H9 (cell line): ENCODE measurements at regions not wholly inside any gene's neighbourhood (a gene's known extent, or its start where the extent isn't known, plus 50 kb on each side); places are given as distances from the start of the nearest gene placed in this dataset.

Source experiments
- DNase-seq: peaks from one replicate; pipeline ENCODE4 v3.0.0-alpha.2; 2017
- H2AFZ ChIP-seq: one replicate; pipeline ENCODE4 v1.6.1; 2013; ENCODE audit warnings: mild to moderate bottlenecking, low read length, control low read depth, moderate library complexity
- H2AK5ac ChIP-seq: 2 replicates; pipeline ENCODE4 v1.6.1; 2013; ENCODE audit warnings: low read length, control low read depth, mixed read lengths; ENCODE audit not compliant: insufficient read length
- H2BK120ac ChIP-seq: one replicate; pipeline ENCODE4 v1.6.1; 2013; ENCODE audit warnings: low read depth, mild to moderate bottlenecking, low read length, control low read depth, inconsistent platforms; ENCODE audit not compliant: poor library complexity, severe bottlenecking
- H2BK12ac ChIP-seq: 2 replicates; pipeline ENCODE4 v1.6.1; 2013; ENCODE audit warnings: low read length, control low read depth, mixed read lengths, low read depth; ENCODE audit not compliant: insufficient read length
- H2BK15ac ChIP-seq: 2 replicates; pipeline ENCODE4 v1.6.1; 2013; ENCODE audit warnings: low read depth, low read length, control low read depth
- H2BK20ac ChIP-seq: one replicate; pipeline ENCODE4 v1.6.1; 2013; ENCODE audit warnings: low read depth, mild to moderate bottlenecking, low read length, control low read depth, inconsistent platforms; ENCODE audit not compliant: poor library complexity, severe bottlenecking
- H2BK5ac ChIP-seq: 2 replicates; pipeline ENCODE4 v1.6.1; 2013; ENCODE audit warnings: low read length, control low read depth, mixed read lengths; ENCODE audit not compliant: insufficient read length
- H3K14ac ChIP-seq: 2 replicates; pipeline ENCODE4 v1.6.1; 2013; ENCODE audit warnings: low read length, control low read depth; ENCODE audit not compliant: insufficient read depth
- H3K18ac ChIP-seq: 2 replicates; pipeline ENCODE4 v1.6.1; 2013; ENCODE audit warnings: low read depth, mild to moderate bottlenecking, mixed read lengths, low read length, control low read depth; ENCODE audit not compliant: insufficient read length
- H3K23ac ChIP-seq: 2 replicates; pipeline ENCODE4 v1.6.1; 2013; ENCODE audit warnings: low read length, control low read depth, mixed read lengths, low read depth; ENCODE audit not compliant: insufficient read length
- H3K23me2 ChIP-seq: 2 replicates; pipeline ENCODE4 v1.6.1; 2013; ENCODE audit warnings: low read depth, mild to moderate bottlenecking, mixed read lengths, low read length, control low read depth; ENCODE audit not compliant: insufficient read length, poor library complexity, severe bottlenecking
- H3K27ac ChIP-seq: 2 replicates; pipeline ENCODE4 v1.5.1; 2013; ENCODE audit warnings: low read length, control low read depth, mixed read lengths, low read depth; ENCODE audit not compliant: insufficient read length
- H3K27me3 ChIP-seq: 2 replicates; pipeline ENCODE4 v1.6.1; 2013; ENCODE audit warnings: low read length, control low read depth, inconsistent platforms; ENCODE audit not compliant: insufficient read depth
- H3K4ac ChIP-seq: 2 replicates; pipeline ENCODE4 v1.6.1; 2013; ENCODE audit warnings: low read depth, mild to moderate bottlenecking, control low read depth, inconsistent platforms, low read length, moderate library complexity
- H3K4me1 ChIP-seq: 2 replicates; pipeline ENCODE4 v1.6.1; 2013; ENCODE audit warnings: low read length, control low read depth, inconsistent platforms; ENCODE audit not compliant: insufficient read depth
- H3K4me2 ChIP-seq: 2 replicates; pipeline ENCODE4 v1.6.1; 2013; ENCODE audit warnings: low read length, control low read depth, mixed read lengths; ENCODE audit not compliant: insufficient read length, insufficient read depth
- H3K56ac ChIP-seq: 2 replicates; pipeline ENCODE4 v1.6.1; 2013; ENCODE audit warnings: low read depth, mild to moderate bottlenecking, mixed read lengths, low read length, control low read depth; ENCODE audit not compliant: insufficient read length
- H3K79me1 ChIP-seq: 2 replicates; pipeline ENCODE4 v1.6.1; 2013; ENCODE audit warnings: low read depth, mild to moderate bottlenecking, moderate library complexity, low read length, control low read depth, inconsistent platforms; ENCODE audit not compliant: insufficient read depth, poor library complexity, severe bottlenecking
- H3K79me2 ChIP-seq: 2 replicates; pipeline ENCODE4 v1.6.1; 2013; ENCODE audit warnings: low read length, control low read depth, inconsistent platforms; ENCODE audit not compliant: insufficient read depth
- H3K9ac ChIP-seq: 2 replicates; pipeline ENCODE4 v1.6.1; 2013; ENCODE audit warnings: low read length, control low read depth, mixed read lengths; ENCODE audit not compliant: insufficient read length; ENCODE audit errors: extremely low read depth
- H3K9me3 ChIP-seq: one replicate; pipeline ENCODE4 v1.6.1; 2013; ENCODE audit warnings: low read depth, low read length, inconsistent platforms; ENCODE audit not compliant: control insufficient read depth
- H3T11ph ChIP-seq: one replicate; pipeline ENCODE4 v1.6.1; 2013; ENCODE audit warnings: mild to moderate bottlenecking, low read length, control low read depth, inconsistent platforms
- H4K20me1 ChIP-seq: one replicate; pipeline ENCODE4 v1.6.1; 2013; ENCODE audit not compliant: control insufficient read depth, insufficient read length, insufficient read depth
- H4K5ac ChIP-seq: 2 replicates; pipeline ENCODE4 v1.6.1; 2013; ENCODE audit warnings: low read depth, mild to moderate bottlenecking, mixed read lengths, low read length, control low read depth; ENCODE audit not compliant: insufficient read length
- H4K8ac ChIP-seq: replicated peaks from 2 replicates; pipeline ENCODE4 v1.6.1; 2013; ENCODE audit warnings: low read length, control low read depth, mixed read lengths, low read depth; ENCODE audit not compliant: insufficient read length
- H4K91ac ChIP-seq: 2 replicates; pipeline ENCODE4 v1.6.1; 2013; ENCODE audit warnings: low read depth, mild to moderate bottlenecking, moderate library complexity, mixed read lengths, low read length, control low read depth; ENCODE audit not compliant: insufficient read length
- H3K27ac Mint-ChIP-seq, 3 experiments: 2 replicates in 2 of 3; 3 replicates in 1 of 3; pipeline ENCODE4 v1.8.0; 2020 to 2021; ENCODE audit warnings: mixed read lengths in 3 of 3, mild to moderate bottlenecking in 1 of 3, moderate library complexity in 1 of 3
- H3K27me3 Mint-ChIP-seq: 2 replicates; pipeline ENCODE4 v1.8.0; 2021; ENCODE audit warnings: low read depth, mild to moderate bottlenecking, moderate library complexity, mixed read lengths
- H3K36me3 Mint-ChIP-seq, 3 experiments: 2 replicates in 2 of 3; 3 replicates in 1 of 3; pipeline ENCODE4 v1.8.0; 2020 to 2021; ENCODE audit warnings: low read depth in 3 of 3, mixed read lengths in 3 of 3; ENCODE audit not compliant: insufficient read depth in 1 of 3
- H3K4me1 Mint-ChIP-seq, 2 experiments: 2 replicates each; pipeline ENCODE4 v1.8.0; 2020; ENCODE audit warnings: mixed read lengths in 2 of 2
- H3K4me3 Mint-ChIP-seq, 2 experiments: 2 replicates in 1 of 2; 3 replicates in 1 of 2; pipeline ENCODE4 v1.8.0; 2020 to 2021; ENCODE audit warnings: mild to moderate bottlenecking in 2 of 2, mixed read lengths in 2 of 2, moderate library complexity in 1 of 2
- H3K9me3 Mint-ChIP-seq, 2 experiments: 2 replicates in 1 of 2; 3 replicates in 1 of 2; pipeline ENCODE4 v1.8.0; 2020; ENCODE audit warnings: mild to moderate bottlenecking in 2 of 2, mixed read lengths in 2 of 2, moderate library complexity in 1 of 2
- CTCF ChIP-seq: fragments of 200-600 bp; sonication (generic); conservative IDR thresholded peaks from 3 replicates; pipeline ENCODE4 v1.8.0; 2021; ENCODE audit warnings: antibody characterized with exemption, mild to moderate bottlenecking
- WGBS: extraction: QIAGEN DNeasy Blood & Tissue Kit; methylation state at CpG from one replicate; pipeline ENCODE4 v1.1.7; 2013; ENCODE audit warnings: missing lambda C conversion rate, low lambda C conversion rate, mixed read lengths; ENCODE audit not compliant: insufficient read length; ENCODE audit errors: extremely low coverage; 5-methylcytosine and 5-hydroxymethylcytosine counted together

- Histone ChIP-seq H3K9me3 (no peaks in the 10 kb centered on the region), H2AFZ (no peak overlapping the region), H3K18ac (no peak overlapping the region), H2BK20ac (no peak overlapping the region), H3T11ph (no peak overlapping the region), H3K23me2 (no peaks in the 10 kb centered on the region), H4K91ac (no peak overlapping the region), H4K20me1 (no peaks in the 10 kb centered on the region), H3K27ac (no peak overlapping the region), H3K14ac (no peak overlapping the region), H3K9ac (no peak overlapping the region), H2BK5ac (no peak overlapping the region), H3K4ac (no peak overlapping the region), H2BK120ac (no peak overlapping the region), H2BK15ac (no peak overlapping the region), H3K4me1 (no peaks in the 10 kb centered on the region; the same call in 1 of the 2 replicates), H3K79me2 (no peaks in the 10 kb centered on the region), H2BK12ac (no peak overlapping the region), H2AK5ac (no peak overlapping the region), H3K56ac (no peak overlapping the region), H3K27me3 (no peaks in the 10 kb centered on the region), H4K5ac (no peak overlapping the region), H4K8ac (no peak overlapping the region), H3K79me1 (no peaks in the 10 kb centered on the region), H3K4me2 (no peak overlapping the region), H3K23ac (no peak overlapping the region)
- TF ChIP-seq CTCF: no peak
- Mint-ChIP-seq H3K27ac (no peak overlapping the region), H3K4me3 (no peak overlapping the region), H3K36me3 (peaks cover 0 to 5% (median 0%) of the 10 kb centered on the region in 3 experiments; a peak in 3 of 7 replicates), H3K27me3 (no peaks in the 10 kb centered on the region; the same call in none of the 2 replicates), H3K9me3 (peaks cover 8 to 9% of the 10 kb centered on the region in 2 experiments; a peak in 3 of 5 replicates), H3K4me1 (peaks cover 17 to 21% of the 10 kb centered on the region in 2 experiments)
- whole genome bisulfite sequencing: no CpG with 5 or more reads among the region's 9 CpGs
- DNase-seq: no peak
These were observed 144.7 kb upstream of the HS3ST3A1 start for GRCh38 chr17:13746404-13746803.
